Fibroblast of lung (primary cell): ENCODE measurements at regions not wholly inside any gene's neighbourhood (a gene's known extent, or its start where the extent isn't known, plus 50 kb on each side); places are given as distances from the start of the nearest gene placed in this dataset.
A peak's percentile ranks its signal among the peaks of the same experiment; 100 is the strongest.

ENCODE experiments used
- DNase-seq, 2 donors: peaks; one replicate each; pipeline versions ENCODE4 v3.0.0 to v3.0.0-alpha.2; 2010; ENCODE audit warnings: low read depth in 2 of 2
- H2AFZ ChIP-seq: 2 replicates; pipeline ENCODE4 v1.5.1; 2012; ENCODE audit warnings: low read length, control low read depth, inconsistent platforms
- H3K27ac ChIP-seq: 2 replicates; pipeline ENCODE4 v1.5.1; 2011; ENCODE audit warnings: low read length, control low read depth; ENCODE audit not compliant: insufficient read depth
- H3K27me3 ChIP-seq: 2 replicates; pipeline ENCODE4 v1.5.1; 2011; ENCODE audit warnings: mild to moderate bottlenecking, low read length; ENCODE audit not compliant: control insufficient read depth, insufficient read depth
- H3K36me3 ChIP-seq: 2 replicates; pipeline ENCODE4 v1.5.1; 2011; ENCODE audit warnings: low read length; ENCODE audit not compliant: control insufficient read depth, insufficient read depth
- H3K4me1 ChIP-seq: 2 replicates; pipeline ENCODE4 v1.5.1; 2011; ENCODE audit warnings: low read length; ENCODE audit not compliant: control insufficient read depth, insufficient read depth; ENCODE audit errors: extremely low read depth
- H3K4me2 ChIP-seq: 2 replicates; pipeline ENCODE4 v1.5.1; 2011; ENCODE audit warnings: low read length, control low read depth; ENCODE audit not compliant: insufficient read depth; ENCODE audit errors: extremely low read depth
- H3K4me3 ChIP-seq, 4 experiments: fragments of 200-600 bp in 1 of 4; sonication (generic) in 1 of 4; replicated peaks in 1 of 4; 2 replicates each; pipeline ENCODE4 v1.5.1; 2011 to 2016; ENCODE audit warnings: low read length in 4 of 4, low read depth in 3 of 4, mild to moderate bottlenecking in 3 of 4, control low read depth in 2 of 4, inconsistent platforms in 1 of 4, mixed read lengths in 1 of 4; ENCODE audit not compliant: insufficient read depth in 1 of 4; ENCODE audit errors: control extremely low read depth in 1 of 4
- H3K79me2 ChIP-seq: 2 replicates; pipeline ENCODE4 v1.5.1; 2012; ENCODE audit warnings: mild to moderate bottlenecking, low read length, inconsistent platforms; ENCODE audit not compliant: control insufficient read depth, insufficient read depth
- H3K9ac ChIP-seq: 2 replicates; pipeline ENCODE4 v1.5.1; 2011; ENCODE audit warnings: mild to moderate bottlenecking, low read length, control low read depth; ENCODE audit not compliant: insufficient read depth
- H3K9me3 ChIP-seq: 2 replicates; pipeline ENCODE4 v1.5.1; 2012; ENCODE audit warnings: low read depth, low read length; ENCODE audit not compliant: control insufficient read depth, insufficient read depth
- H4K20me1 ChIP-seq: 2 replicates; pipeline ENCODE4 v1.5.1; 2011; ENCODE audit warnings: low read length; ENCODE audit not compliant: control insufficient read depth, insufficient read depth; ENCODE audit errors: extremely low read depth
- EZH2 ChIP-seq: IDR thresholded peaks from 2 replicates; pipeline ENCODE4 v1.5.1; 2012; ENCODE audit warnings: low read length, control low read depth, mild to moderate bottlenecking; ENCODE audit errors: missing control alignments
- TF ChIP-seq, protein P1 (sequence below), 2 donors: IDR thresholded peaks in 1 of 2; conservative IDR thresholded peaks in 1 of 2; 1 replicate in 1 of 2; 2 replicates in 1 of 2; pipeline ENCODE4 v1.5.1; 2011 to 2012; ENCODE audit warnings: low read length in 2 of 2, control low read depth in 1 of 2, inconsistent platforms in 1 of 2, low read depth in 1 of 2, mild to moderate bottlenecking in 1 of 2

- H2AFZ ChIP-seq, result peak overlapping the region; percentile 12
- H3K4me2 ChIP-seq, result no peak overlapping the region
- DNase-seq, result no peak
- TF ChIP-seq EZH2, result no peak
- TF ChIP-seq, protein P1, sequence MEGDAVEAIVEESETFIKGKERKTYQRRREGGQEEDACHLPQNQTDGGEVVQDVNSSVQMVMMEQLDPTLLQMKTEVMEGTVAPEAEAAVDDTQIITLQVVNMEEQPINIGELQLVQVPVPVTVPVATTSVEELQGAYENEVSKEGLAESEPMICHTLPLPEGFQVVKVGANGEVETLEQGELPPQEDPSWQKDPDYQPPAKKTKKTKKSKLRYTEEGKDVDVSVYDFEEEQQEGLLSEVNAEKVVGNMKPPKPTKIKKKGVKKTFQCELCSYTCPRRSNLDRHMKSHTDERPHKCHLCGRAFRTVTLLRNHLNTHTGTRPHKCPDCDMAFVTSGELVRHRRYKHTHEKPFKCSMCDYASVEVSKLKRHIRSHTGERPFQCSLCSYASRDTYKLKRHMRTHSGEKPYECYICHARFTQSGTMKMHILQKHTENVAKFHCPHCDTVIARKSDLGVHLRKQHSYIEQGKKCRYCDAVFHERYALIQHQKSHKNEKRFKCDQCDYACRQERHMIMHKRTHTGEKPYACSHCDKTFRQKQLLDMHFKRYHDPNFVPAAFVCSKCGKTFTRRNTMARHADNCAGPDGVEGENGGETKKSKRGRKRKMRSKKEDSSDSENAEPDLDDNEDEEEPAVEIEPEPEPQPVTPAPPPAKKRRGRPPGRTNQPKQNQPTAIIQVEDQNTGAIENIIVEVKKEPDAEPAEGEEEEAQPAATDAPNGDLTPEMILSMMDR (conservative IDR thresholded peaks at IDR 0.05 in 1 of 2, IDR thresholded peaks at IDR 0.05 in 1 of 2; ENCODE audit: low read depth in 1 of 2, low read length in 2 of 2), result no peak
- H3K4me1 ChIP-seq, result no peaks in the 10 kb centered on the region
- no peak overlapping the region for H3K4me3 ChIP-seq
- no peaks in the 10 kb centered on the region for H3K9me3 ChIP-seq
- no peak overlapping the region for H3K27ac ChIP-seq
- H3K9ac ChIP-seq, result no peak overlapping the region
- no peaks in the 10 kb centered on the region for H3K79me2 ChIP-seq
- no peaks in the 10 kb centered on the region for H3K36me3 ChIP-seq
- H4K20me1 ChIP-seq, result no peaks in the 10 kb centered on the region
- H3K27me3 ChIP-seq, result no peaks in the 10 kb centered on the region
These were observed 625.2 kb downstream of the ZIC1 start for GRCh38 chr3:148034353-148034752.

DNA sequence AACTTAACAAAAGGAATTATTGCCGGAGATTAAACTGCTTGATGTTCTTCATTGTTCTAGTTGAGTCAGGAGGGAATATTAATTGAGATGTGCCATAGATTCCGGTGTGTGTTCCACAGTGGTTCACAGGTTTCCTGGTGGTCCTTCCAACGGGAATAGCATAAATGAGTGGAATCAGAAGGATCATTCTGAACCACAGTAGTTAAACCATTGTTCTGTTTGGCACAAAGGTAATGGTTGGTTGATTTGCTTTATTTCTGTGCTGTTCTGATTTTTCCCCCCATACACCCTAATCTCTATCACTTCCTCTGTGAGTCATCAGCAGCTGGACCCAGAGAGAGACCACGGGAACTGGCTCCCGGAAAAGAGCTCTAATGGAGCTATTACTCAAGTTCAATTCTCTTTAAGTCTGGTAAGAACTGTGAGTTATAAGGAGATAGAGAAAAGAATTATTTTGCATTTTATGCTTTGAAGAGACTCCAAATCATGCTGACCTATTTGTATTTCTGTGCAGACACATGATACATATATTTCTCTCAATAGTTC is 627.2 kb downstream of the ZIC1 start:
- DNase-seq, result peak; percentile 42 to 72
- Histone ChIP-seq H3K27me3 (no peaks in the 10 kb centered on the region), H3K79me2 (no peaks in the 10 kb centered on the region), H2AFZ (peak overlapping the region; percentile 20), H3K4me3 (no peak overlapping the region), H3K9me3 (no peaks in the 10 kb centered on the region), H4K20me1 (no peaks in the 10 kb centered on the region), H3K27ac (no peak overlapping the region), H3K4me1 (no peaks in the 10 kb centered on the region), H3K4me2 (no peak overlapping the region), H3K36me3 (no peaks in the 10 kb centered on the region), H3K9ac (no peak overlapping the region)
- no peak for TF ChIP-seq EZH2
- TF ChIP-seq, protein P1 (conservative IDR thresholded peaks at IDR 0.05 in 1 of 2, IDR thresholded peaks at IDR 0.05 in 1 of 2; ENCODE audit: low read depth in 1 of 2, low read length in 2 of 2), result no peak

GRCh38 chr3:148042663-148043445 is 633.7 kb downstream of the ZIC1 start:
- H2AFZ ChIP-seq, result no peak overlapping the region
- no peak overlapping the region for H3K9ac ChIP-seq
- H3K27ac ChIP-seq, result no peak overlapping the region
- peak; percentile 43 to 79 for DNase-seq
- H3K9me3 ChIP-seq, result no peaks in the 10 kb centered on the region
- H4K20me1 ChIP-seq, result no peaks in the 10 kb centered on the region
- H3K27me3 ChIP-seq, result no peaks in the 10 kb centered on the region
- TF ChIP-seq EZH2, result no peak
- TF ChIP-seq, protein P1 (conservative IDR thresholded peaks at IDR 0.05 in 1 of 2, IDR thresholded peaks at IDR 0.05 in 1 of 2; ENCODE audit: low read depth in 1 of 2, low read length in 2 of 2), result no peak
- no peaks in the 10 kb centered on the region for H3K4me1 ChIP-seq
- no peaks in the 10 kb centered on the region for H3K36me3 ChIP-seq
- H3K4me2 ChIP-seq, result no peak overlapping the region
- no peaks in the 10 kb centered on the region for H3K79me2 ChIP-seq
- no peak overlapping the region for H3K4me3 ChIP-seq
